ENCODE measurements at regions not wholly inside any gene's neighbourhood (a gene's known extent, or its start where the extent isn't known, plus 50 kb on each side); places are given as distances from the start of the nearest gene placed in this dataset.

GRCh38 chr9:126233913-126234525 lies 92.6 kb upstream of the MVB12B start (continued):
- TF ChIP-seq CSRNP3 (CRISPR knock-in tag; IDR thresholded peaks at IDR 0.05) = no peak

GRCh38 chr9:126234681-126235335 lies 91.8 kb upstream of the MVB12B start:
- no peak for ATAC-seq
- TF ChIP-seq PATZ1 (CRISPR knock-in tag; IDR thresholded peaks at IDR 0.05; ENCODE audit: borderline replicate concordance) = no peak
- TF ChIP-seq OSR1 (CRISPR knock-in tag; IDR thresholded peaks at IDR 0.05) = no peak

GRCh38 chr9:126235336-126236243 lies 91.0 kb upstream of the MVB12B start:
- TF ChIP-seq SNAI2 (CRISPR knock-in tag; IDR thresholded peaks at IDR 0.05) = no peak
- TF ChIP-seq TOX (CRISPR knock-in tag; IDR thresholded peaks at IDR 0.05; ENCODE audit: borderline replicate concordance) = no peak
- no peak for TF ChIP-seq OSR1 (CRISPR knock-in tag; IDR thresholded peaks at IDR 0.05)
- TF ChIP-seq ZNF70 (CRISPR knock-in tag; IDR thresholded peaks at IDR 0.05) = no peak
- no peak for TF ChIP-seq TSHZ2 (CRISPR knock-in tag; IDR thresholded peaks at IDR 0.05)
- no peak for TF ChIP-seq POU6F1 (CRISPR knock-in tag; IDR thresholded peaks at IDR 0.05; ENCODE audit: borderline replicate concordance, low read depth)
- TF ChIP-seq PATZ1 (CRISPR knock-in tag; IDR thresholded peaks at IDR 0.05; ENCODE audit: borderline replicate concordance) = no peak
- no peak for TF ChIP-seq TCF4 (CRISPR knock-in tag; IDR thresholded peaks at IDR 0.05; ENCODE audit: borderline replicate concordance)
- no peak for TF ChIP-seq ZNF565 (CRISPR knock-in tag; conservative IDR thresholded peaks at IDR 0.05; ENCODE audit: low read depth)
- TF ChIP-seq BACH2 (CRISPR knock-in tag; IDR thresholded peaks at IDR 0.05; ENCODE audit: borderline replicate concordance) = no peak
- TF ChIP-seq CSRNP3 (CRISPR knock-in tag; IDR thresholded peaks at IDR 0.05) = no peak
- no peak for TF ChIP-seq ZNF8 (CRISPR knock-in tag; IDR thresholded peaks at IDR 0.05)
- TF ChIP-seq ZFP30 (CRISPR knock-in tag; IDR thresholded peaks at IDR 0.05) = no peak
- TF ChIP-seq ESRRG (CRISPR knock-in tag; IDR thresholded peaks at IDR 0.05) = no peak
- ATAC-seq = no peak
